ENCODE measurements at regions not wholly inside any gene's neighbourhood (a gene's known extent, or its start where the extent isn't known, plus 50 kb on each side); places are given as distances from the start of the nearest gene placed in this dataset.

GRCh38 chr2:120504936-120505705, 159.2 kb downstream of the INHBB start:
- Mint-ChIP-seq H3K27me3 (ENCODE audit: unreplicated experiment) (peaks cover 88% of the 10 kb centered on the region), H3K4me3 (ENCODE audit: low read depth, unreplicated experiment) (no peak overlapping the region), H3K9me3 (ENCODE audit: low read depth, unreplicated experiment) (no peaks in the 10 kb centered on the region), H3K27ac (ENCODE audit: unreplicated experiment) (no peak overlapping the region), H3K36me3 (ENCODE audit: insufficient read depth, unreplicated experiment) (no peaks in the 10 kb centered on the region), H3K4me1 (ENCODE audit: low read depth, unreplicated experiment) (peaks cover 5% of the 10 kb centered on the region)
- CTCF ChIA-PET, result interaction anchor here (1.3 kb wide), 1 partner anchor 16 kb away, joined by 3 read pairs; no protein-coding TSS in a partner anchor
- DNase-seq, result no peak
- BruUV-seq (replicated peaks), result no TSS peak
- intact Hi-C loops (cut with micrococcal nuclease; ENCODE audit: unreplicated experiment), result no loop called here
- TF ChIP-seq, protein P1, sequence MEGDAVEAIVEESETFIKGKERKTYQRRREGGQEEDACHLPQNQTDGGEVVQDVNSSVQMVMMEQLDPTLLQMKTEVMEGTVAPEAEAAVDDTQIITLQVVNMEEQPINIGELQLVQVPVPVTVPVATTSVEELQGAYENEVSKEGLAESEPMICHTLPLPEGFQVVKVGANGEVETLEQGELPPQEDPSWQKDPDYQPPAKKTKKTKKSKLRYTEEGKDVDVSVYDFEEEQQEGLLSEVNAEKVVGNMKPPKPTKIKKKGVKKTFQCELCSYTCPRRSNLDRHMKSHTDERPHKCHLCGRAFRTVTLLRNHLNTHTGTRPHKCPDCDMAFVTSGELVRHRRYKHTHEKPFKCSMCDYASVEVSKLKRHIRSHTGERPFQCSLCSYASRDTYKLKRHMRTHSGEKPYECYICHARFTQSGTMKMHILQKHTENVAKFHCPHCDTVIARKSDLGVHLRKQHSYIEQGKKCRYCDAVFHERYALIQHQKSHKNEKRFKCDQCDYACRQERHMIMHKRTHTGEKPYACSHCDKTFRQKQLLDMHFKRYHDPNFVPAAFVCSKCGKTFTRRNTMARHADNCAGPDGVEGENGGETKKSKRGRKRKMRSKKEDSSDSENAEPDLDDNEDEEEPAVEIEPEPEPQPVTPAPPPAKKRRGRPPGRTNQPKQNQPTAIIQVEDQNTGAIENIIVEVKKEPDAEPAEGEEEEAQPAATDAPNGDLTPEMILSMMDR (IDR thresholded peaks at IDR 0.05; ENCODE audit: unreplicated experiment), result no peak

DNA sequence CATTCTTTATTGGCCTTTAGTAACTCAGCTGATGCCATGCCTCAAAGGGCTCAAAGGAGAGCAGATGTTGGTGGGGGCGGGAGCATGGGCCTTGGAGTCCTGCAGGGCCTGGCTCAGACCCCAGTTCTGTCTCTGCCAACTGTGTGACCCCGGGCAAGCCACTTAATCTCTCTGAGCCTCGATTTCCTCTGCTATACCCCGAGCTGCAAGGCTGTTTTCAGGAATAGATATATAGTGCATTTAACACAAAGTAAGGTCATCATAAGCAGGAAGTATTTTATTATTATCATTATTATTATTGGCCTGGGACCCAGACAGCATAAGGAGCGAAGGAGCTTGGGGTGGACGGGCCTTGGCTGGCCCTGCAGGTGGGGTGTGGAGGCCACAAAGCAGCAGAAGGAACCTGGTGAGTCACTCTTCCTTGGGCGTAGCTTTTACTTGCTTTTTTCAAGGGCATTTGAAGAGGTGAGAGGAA, 162.7 kb downstream of the INHBB start:
- intact Hi-C loops (cut with micrococcal nuclease; ENCODE audit: unreplicated experiment), result no loop called here
- DNase-seq, result no peak
- Mint-ChIP-seq H3K4me1 (ENCODE audit: low read depth, unreplicated experiment) (no peaks in the 10 kb centered on the region), H3K27me3 (ENCODE audit: unreplicated experiment) (peaks cover 59% of the 10 kb centered on the region), H3K4me3 (ENCODE audit: low read depth, unreplicated experiment) (no peak overlapping the region), H3K27ac (ENCODE audit: unreplicated experiment) (no peak overlapping the region), H3K36me3 (ENCODE audit: insufficient read depth, unreplicated experiment) (no peaks in the 10 kb centered on the region), H3K9me3 (ENCODE audit: low read depth, unreplicated experiment) (no peaks in the 10 kb centered on the region)
- TF ChIP-seq, protein P1 (IDR thresholded peaks at IDR 0.05; ENCODE audit: unreplicated experiment), result no peak
- CTCF ChIA-PET, result interaction anchor here (0.6 to 1.8 kb wide), 6 partner anchors 12 to 169 kb away, joined by 3 to 5 read pairs (median 3); no protein-coding TSS in a partner anchor
- BruUV-seq (replicated peaks), result no TSS peak

GRCh38 chr2:120509213-120509815, 163.4 kb downstream of the INHBB start:
- intact Hi-C loops (cut with micrococcal nuclease; ENCODE audit: unreplicated experiment), result no loop called here
- DNase-seq, result no peak
- Mint-ChIP-seq H3K4me1 (ENCODE audit: low read depth, unreplicated experiment) (no peaks in the 10 kb centered on the region), H3K9me3 (ENCODE audit: low read depth, unreplicated experiment) (no peaks in the 10 kb centered on the region), H3K4me3 (ENCODE audit: low read depth, unreplicated experiment) (no peak overlapping the region), H3K27ac (ENCODE audit: unreplicated experiment) (no peak overlapping the region), H3K27me3 (ENCODE audit: unreplicated experiment) (peaks cover 57% of the 10 kb centered on the region), H3K36me3 (ENCODE audit: insufficient read depth, unreplicated experiment) (no peaks in the 10 kb centered on the region)
- TF ChIP-seq, protein P1 (IDR thresholded peaks at IDR 0.05; ENCODE audit: unreplicated experiment), result no peak
- CTCF ChIA-PET, result interaction anchor here (0.9 to 1.8 kb wide), 4 partner anchors 12 to 168 kb away, joined by 3 to 5 read pairs (median 3); no protein-coding TSS in a partner anchor
- BruUV-seq (replicated peaks), result no TSS peak

DNA sequence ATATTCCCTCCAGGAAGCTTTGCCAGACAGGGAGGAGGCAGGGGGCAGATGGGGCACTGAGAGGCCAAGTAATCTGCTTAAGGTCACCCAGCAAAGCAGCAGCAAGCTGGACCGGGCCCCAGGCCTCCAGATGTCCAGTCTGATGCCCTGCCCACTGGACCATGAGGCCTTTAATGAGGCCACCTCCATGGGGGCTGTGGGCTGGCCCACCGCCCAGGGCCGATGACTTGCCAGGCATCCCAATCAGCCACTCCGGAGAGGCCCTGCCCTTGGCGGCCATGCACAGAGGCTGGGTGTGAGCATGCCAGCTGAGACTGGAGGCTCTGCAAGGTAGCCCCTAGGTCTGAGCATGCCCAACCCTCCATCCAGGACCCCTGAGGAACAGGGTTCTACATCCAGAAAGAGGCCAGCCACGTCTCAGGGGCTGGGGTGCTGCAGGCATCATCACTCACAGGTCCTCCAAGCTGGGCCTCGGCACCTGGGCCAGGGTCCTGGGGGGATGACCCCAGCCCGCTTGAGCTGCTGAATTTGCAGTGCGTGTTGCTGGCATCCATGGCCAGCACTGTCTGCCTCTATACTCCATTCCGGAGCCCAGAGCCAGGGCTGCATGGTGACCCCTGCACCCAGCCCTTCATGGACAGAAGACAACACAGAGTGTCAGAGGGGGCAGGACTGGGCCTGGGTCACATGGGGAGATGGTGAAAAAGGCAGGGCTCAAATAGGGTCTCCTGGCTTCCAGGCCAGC, 164.2 kb downstream of the INHBB start:
- H3K27me3 Mint-ChIP-seq (ENCODE audit: unreplicated experiment), result peaks cover 57% of the 10 kb centered on the region
- intact Hi-C loops (cut with micrococcal nuclease; ENCODE audit: unreplicated experiment), result no loop called here
- no peak overlapping the region for H3K4me3 Mint-ChIP-seq (ENCODE audit: low read depth, unreplicated experiment)
- H3K4me1 Mint-ChIP-seq (ENCODE audit: low read depth, unreplicated experiment), result no peaks in the 10 kb centered on the region
- no peak for DNase-seq
- no peaks in the 10 kb centered on the region for H3K36me3 Mint-ChIP-seq (ENCODE audit: insufficient read depth, unreplicated experiment)
- no TSS peak for BruUV-seq (replicated peaks)
- H3K27ac Mint-ChIP-seq (ENCODE audit: unreplicated experiment), result no peak overlapping the region
- CTCF ChIA-PET, result no interaction called here
- TF ChIP-seq, protein P1 (IDR thresholded peaks at IDR 0.05; ENCODE audit: unreplicated experiment), result no peak
- no peaks in the 10 kb centered on the region for H3K9me3 Mint-ChIP-seq (ENCODE audit: low read depth, unreplicated experiment)

Data from Calu3 (cell line).